GM18858 (cell line): ENCODE measurements at regions not wholly inside any gene's neighbourhood (a gene's known extent, or its start where the extent isn't known, plus 50 kb on each side); places are given as distances from the start of the nearest gene placed in this dataset.

Experiments
- ATAC-seq: cut with Tn5 transposase; IDR thresholded peaks from one replicate; pipeline ENCODE4 v1.9.1; 2021; ENCODE audit not compliant: unreplicated experiment

DNA sequence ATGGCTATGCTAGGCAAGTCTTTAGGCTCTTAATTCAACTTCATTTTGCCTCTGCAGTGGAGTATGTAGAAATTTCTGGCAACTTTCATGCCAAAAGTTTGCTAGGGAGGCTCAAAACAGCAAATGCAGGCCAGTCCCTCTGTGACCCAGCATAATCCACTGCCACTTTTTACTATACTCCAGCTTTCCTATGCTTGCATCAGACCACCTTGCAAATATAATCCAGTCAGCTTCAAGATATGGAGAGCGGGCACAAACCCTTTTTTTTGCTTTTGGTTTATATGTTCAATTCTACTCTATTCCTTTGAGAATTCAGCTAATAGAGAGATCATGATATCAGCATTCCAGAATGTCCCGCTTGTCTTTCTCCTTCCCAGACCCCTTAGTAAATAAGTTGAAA is 192.0 kb upstream of the PABPC4L start:
- ATAC-seq, result no peak

DNA sequence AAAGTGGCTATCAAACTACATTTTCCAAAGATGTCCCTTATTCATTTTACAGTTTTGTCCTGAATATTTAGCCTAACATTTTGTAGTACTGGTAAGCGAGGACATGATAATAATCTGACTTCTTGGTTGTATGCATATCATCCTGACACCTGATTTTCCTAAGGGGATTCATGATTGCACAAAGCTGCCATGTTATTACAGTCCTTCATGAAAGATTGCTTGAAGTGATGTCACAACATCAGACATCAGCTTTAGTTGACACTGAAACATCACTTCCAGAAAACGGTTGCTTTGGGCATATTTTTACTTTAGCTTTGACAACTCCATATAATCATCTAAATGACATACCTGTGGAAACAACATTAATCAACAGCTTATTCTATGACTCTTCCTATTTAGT is 188.7 kb upstream of the PABPC4L start:
- no peak for ATAC-seq

DNA sequence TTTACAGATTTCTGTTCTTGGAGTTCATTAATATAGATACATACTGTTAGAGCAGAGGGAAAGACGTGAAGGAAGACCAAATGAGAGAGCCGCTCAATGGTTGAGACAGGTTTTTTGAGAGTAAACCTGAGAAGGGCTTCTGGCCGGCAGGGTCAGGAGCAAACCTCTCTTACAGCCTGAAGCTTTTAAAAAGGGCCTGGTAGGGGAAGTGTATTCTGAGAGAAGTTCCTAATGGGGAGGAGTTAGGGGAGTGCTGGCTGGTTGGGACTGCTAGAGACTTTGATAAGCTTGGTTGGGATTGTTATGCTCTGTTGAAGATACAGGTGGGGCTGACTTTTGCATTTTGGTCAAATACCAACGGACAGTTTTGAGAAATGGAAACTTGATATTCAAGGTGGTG is 186.8 kb upstream of the PABPC4L start:
- no peak for ATAC-seq

DNA sequence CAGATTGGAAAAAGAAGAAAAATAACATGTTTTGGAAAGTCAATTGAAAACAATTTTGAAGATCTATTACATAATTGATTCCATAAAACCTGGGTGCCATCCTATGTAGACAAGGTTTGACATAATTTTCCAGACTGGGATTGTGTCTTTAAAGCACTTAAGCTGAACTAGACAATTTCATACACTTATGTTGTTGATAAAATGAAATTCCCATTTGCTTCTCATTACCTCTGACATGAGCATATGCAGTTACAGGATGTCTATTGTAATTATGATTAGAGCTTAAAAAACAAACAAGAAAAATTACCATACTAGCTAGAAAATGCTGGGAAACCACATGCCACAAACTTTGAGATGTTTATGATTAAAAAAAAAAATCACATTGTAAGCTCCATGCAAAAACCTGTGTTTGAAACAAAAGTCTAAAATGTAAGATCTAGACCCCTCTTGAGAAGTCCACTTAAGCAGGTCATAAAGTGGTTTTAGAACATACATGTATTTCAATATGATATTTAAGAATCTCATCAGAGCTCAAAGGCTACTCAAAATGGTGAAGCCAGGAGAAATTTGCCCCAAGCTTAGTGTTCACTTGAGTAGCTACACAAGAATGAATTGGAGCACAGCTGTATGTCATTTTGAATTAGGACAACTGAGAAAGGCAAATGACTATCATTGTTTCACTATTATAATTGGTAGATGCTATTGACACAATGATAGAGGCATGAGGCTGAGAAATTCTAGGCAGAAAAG is 181.1 kb upstream of the PABPC4L start:
- no peak for ATAC-seq

DNA sequence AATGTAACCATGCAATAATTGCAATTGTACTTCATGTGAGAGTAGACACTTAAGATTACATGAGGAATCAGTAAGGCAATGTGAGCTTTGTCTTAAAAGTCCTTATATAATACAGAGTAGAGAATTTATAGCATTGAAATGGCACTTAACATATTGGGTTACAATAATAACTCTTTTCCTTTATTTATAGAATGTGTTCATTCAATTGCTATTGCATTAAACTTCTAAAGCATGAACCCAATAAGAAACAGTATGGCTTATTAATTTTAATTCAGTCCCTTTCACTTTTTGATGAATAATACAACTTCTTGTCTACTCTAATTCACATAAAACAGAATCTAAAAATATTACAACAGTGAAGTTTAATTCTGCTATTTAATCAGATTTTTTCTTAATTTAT is 174.2 kb upstream of the PABPC4L start:
- ATAC-seq, result no peak

DNA sequence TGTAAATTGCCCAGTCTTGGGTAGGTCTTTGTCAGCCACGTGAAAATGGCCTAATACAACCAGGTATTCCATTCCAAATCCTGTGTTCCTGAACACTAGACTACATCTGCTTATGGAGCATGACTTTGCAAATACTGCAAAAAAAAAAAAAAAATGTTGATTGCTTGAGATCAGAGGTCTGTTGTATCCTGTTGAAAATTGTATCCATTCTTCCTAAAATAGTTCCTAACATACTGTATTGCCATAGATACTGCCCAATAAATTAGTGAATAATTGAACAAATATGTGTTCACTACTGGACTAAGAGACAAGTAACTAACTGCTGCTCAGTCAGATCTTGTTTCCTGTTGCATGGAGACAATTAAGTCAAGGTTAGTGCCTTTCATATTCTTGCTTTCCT is 164.3 kb upstream of the PABPC4L start:
- no peak for ATAC-seq

DNA sequence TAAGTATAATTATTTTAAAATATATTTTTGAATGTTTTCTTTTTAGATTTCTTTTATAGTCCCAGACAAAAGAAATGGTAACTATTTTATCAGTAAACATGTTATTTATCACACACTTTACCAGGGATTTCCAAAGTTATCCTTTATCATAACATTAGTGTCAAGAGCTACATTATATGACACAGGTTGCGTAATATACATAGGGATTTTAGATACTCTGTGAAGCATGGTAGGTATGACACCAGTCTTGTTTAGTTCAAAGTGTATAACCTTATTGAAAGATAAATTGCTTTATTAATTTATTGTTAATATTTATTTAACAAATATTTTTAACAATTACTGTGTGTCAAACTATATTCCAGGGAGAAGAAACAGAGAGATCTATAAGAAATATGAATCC is 163.3 kb upstream of the PABPC4L start:
- no peak for ATAC-seq

DNA sequence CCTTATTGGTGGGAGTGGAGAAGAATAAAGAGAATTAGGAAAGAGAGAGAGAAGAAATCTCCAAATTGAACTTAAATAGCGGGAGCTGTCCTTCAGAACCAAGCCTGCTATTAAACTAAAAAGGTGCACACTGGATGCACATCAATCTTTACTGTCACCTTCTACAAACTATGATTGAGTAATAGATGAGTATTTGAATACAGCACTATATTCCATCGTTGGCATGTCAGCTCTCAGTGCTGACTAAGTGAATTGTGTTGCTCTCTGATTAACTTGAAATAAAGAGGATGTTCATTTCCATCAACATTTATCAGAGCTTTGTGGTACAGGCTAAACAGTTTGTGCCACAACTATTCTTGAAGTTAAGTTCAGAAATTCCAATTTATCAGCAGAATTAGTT is 143.7 kb upstream of the PABPC4L start:
- no peak for ATAC-seq

DNA sequence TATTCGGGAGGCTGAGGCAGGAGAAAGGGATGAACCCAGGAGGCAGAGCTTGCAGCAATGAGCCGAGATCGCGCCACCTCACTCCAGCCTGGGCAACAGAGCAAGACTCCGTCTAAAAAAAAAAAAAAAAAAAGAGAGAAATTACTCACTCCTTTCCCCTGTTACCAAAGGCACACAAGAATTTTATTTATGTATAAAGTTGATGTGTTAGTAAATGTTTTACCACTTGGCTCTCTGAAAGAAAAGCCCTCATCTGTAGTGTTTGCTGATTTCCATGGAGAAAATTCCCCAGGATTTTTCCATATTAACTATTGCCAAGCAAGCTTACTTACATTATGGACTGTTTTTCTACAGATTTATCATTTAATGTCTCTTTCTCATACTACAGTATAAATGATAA is 142.1 kb upstream of the PABPC4L start:
- no peak for ATAC-seq

DNA sequence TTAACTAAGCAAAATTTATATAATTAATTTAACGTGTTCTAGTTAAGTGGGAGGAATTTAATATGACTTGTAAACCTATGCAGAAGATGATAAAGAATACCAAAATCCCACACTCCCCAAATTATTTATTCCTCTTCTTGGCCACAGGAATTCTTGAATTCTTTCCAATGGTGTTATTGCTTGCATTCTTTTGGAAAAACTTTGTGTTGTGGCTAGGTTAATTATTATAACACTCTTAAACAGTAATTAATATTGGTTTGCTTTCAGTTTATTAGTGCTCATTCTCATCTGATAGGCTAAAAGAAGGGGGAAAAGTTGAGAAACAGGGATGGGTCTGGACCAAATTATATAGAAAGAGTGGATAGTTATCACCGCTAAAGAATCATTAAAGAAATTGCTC is 141.5 kb upstream of the PABPC4L start:
- no peak for ATAC-seq

DNA sequence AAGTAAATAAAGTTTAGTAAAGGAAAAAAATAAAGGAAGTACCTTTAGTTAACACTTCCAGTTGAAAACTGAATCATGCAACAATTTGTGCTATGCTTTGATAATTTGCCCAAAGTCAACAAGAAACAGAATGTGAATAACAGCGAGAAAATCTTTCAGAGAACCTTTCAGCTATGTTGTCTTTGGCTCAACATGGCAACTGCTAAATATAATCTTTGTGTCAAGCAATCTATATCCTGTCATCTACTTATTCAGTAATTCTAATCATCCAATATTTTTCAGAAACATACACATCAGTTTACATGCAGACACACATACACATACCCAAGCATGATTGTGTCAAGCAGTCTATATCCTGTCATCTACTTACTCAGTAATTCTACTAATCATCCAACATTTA is 136.0 kb upstream of the PABPC4L start:
- no peak for ATAC-seq

DNA sequence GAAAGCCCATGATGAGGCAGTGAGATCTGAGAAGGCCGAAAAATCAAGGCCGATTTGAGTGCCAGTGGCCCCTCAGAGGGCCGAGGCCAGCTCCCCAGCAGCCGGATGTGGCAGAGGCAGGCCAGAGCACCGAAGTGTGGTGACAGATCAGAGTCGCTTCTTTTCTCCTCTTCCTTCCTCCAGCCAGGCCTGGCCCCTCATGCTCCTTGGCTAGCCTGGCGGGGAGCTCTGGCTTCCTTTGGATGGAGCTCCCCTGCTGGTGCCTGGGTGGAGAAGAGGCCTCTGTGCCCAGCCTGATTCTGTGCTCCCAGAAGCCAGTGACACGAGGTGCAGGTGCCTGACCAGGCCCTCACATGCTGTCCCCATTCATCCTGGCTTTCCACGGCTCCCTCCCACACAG is 127.2 kb upstream of the PABPC4L start:
- ATAC-seq, result no peak

DNA sequence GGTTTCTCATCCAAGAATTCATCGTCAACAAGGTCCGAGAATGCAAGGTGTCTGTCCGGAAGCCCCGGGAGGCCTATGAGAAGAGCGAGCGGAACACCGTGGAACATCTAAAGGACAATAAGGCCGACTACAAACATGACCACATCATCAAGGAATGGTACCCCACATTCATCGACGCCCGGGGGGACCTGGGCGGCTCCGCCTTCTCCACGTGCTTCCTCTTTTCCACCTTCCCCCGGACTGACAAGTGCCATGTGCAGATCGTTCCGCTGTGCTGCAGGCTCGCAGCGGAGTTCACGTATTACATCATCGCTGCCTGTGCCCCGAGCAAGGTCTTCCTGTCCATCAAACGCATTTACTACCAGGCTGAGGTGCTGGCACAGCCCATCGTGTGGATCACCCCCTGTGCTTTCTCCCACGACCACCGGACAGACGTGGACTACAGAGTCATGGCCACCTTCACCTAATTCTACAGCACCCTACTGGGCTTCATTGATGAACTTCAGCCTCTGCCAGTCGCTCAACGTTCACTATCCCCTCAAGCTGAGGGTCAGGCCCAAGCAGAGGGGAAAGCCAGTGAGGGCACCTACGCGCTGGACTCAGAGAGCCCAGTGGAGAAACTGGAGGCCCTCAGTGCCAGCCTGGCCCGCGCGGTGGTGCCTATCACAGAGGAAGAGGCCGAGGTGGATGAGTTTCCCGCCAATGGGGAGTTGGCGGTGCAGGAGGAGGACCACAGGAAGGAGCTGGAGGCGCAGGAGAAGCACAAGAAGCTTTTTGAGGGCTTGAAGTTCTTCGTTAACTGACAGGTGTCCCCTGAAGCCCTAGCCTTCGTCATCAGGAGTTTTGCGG is 125.9 kb upstream of the PABPC4L start:
- no peak for ATAC-seq

DNA sequence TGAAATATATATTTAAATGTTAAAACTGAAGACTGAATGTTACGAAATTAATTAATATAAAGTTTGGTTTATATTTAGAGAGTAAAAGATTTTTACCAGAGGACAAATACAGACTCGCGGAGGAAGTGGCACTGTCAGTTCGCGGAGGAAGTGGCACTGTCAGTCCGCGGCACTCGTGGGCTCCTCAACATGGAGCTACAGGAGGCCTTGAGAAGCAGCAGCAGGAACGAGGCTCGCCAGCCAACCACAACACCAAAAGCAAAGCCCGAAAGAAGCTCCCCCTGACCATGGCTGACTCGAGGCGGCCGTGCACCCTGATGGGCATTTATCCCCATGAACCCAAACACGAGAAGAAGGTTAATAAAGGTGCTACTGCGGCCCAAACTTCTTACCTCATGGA is 125.3 kb upstream of the PABPC4L start:
- no peak for ATAC-seq

DNA sequence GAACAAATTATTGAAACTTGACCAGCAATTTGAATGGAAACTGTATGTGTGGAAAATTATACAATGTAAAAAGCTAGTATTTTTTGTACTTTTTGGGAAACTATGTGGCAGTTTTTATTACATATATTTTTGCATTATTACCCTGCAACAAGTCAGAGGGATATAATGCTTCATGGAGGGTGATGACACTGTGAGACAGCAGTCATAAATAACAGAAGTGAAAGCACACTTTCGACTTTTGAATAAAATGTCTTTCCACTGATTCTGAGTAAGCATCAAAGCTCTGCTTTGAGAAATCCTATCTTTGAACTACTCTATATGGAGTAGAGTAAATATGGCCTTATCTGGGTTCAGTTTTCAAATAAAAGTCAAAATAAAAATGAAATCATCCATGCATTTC is 122.6 kb upstream of the PABPC4L start:
- ATAC-seq, result no peak

DNA sequence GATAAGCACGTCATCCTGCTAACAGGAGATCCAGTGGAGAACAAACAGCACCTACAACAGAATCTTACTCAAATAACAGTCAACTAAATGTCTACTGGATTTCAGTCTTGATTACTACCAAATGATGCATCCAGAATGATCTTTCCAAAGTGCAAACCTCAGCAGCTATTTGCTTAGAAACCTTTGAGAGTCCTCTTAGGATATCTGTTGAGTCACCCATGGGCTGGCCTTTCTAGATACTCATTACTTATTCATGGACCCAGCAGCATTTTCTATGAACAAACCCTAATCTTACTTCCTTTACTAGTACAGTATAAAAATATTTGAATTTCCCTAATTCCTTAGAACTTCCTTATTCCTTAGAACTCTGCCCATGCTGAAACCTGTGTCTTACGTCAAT is 118.5 kb upstream of the PABPC4L start:
- no peak for ATAC-seq

DNA sequence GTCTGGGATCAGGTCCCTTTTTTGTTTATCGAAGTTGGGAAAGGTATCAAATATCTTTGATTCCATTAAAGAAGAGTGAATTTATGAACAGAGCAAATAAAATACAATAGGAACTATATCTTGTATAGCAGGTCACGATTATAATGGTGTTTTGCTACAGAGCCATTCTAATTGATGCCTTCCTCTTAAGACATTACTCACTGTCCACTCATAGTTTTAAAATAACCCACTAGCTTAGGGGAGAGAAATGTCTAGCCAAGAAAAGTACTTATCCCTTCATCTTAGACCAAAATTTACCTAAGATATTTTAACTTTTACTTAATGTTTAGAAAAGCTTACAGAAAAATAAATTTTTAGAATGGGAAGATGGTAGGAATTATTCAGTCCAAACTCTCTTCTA is 112.0 kb upstream of the PABPC4L start:
- ATAC-seq, result no peak

DNA sequence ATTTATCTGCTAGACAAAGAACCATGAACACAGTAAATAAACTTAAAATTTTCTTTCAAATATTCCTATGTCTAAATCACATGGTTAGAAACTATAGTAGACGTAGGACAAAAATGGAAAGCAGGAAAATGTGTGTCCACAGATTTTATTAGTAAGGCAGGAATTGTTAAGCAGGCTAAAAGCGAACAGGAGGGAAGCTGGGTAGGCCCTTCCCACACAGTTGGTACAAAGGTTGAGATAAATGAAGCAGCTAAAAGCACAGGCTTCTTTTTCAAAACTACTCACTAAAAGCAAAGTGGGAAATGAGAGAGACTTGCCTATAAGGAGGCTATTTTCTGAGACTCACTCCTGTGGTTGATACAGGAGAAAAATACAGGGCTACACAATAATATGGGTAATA is 108.1 kb upstream of the PABPC4L start:
- no peak for ATAC-seq

DNA sequence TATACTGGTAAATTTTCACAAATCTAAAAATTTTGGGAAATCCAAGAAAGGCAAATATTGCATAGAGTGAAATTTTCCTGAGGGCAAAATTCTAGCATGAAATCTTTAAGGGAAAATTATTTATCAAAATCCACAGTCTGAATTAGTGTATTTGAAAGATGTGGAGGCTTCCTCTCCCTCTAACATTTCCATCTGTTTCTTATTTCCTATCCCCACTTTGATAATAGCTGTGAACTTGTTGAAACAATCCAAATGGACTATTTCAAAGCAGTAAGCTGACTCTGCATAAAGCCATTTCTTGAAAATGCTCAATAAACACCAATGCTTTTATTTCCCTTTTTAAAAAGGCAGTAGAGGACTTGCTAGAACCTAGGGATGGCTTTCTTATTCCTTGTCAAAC is 107.3 kb upstream of the PABPC4L start:
- no peak for ATAC-seq

DNA sequence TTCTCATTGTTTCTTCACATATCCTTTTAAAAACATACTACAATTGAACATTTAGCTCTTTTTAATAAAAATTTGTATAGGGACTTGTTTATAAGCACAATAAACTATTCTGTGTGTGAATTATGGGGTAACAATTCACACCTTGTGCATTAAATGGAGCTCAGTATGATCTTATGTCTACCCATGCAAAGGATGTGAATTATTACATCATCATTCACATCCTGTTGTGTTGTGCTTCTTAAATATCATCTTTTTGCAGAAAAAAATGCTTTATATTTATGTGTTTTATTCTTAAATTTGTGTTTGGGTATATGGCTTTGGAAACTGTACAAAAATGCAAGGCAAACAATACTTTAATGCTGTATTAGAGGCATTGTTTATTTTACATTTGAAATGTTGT is 96.7 kb upstream of the PABPC4L start:
- ATAC-seq, result no peak

DNA sequence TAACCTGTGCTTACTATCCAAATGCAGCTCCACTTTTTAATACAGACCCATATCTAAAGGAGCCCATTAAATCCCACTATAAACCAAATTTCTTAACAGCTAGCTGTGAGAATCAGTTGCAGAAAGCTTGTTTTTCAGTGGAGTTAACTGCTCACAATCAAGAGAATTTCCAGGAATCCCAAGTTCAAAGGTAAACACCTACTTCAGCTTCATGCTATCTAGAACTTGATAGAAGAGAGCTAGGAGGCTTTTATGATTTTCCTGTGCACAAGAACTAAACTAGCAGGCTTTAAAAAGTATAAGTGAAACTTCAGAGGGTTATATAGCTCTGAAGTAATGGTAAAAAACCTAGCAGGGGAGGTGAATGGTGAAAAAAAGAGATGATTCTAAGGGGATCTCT is 96.2 kb upstream of the PABPC4L start:
- ATAC-seq, result no peak

DNA sequence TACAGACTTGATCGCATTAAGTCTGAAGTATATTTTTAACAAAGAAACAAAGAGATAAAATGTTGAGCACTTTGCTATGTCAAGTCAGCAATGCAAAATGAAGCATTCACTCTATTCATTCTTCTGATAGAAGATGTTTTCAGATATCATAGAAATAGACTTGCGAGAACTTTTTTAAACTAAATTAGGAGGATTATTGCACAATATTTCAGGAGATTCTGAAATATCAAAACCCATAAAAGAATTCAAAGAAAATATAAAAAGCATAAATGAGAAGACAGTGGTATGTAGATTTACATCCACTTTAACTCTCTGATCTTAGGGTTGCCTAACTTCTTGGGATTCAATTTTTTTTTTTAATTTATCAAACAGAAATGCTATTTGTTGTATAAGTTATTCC is 81.1 kb upstream of the PABPC4L start:
- no peak for ATAC-seq

DNA sequence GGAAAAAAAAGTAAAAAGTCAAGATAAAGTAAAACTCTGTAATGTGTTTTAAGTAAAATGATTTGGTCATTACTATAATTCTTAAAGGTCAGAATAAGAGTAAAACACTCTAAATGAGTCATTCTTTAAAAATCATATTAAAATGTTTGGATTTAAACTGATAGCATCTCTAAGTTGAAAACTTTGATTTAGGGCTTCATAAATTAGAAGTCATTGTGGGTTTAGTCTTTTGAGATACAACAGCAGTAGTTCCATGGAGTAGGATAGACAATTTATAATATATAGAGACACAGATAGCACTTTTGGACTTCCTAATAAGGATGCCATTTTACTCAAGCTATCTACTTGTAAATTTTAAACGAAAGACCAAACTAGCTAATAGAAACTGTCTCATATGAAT is 77.1 kb upstream of the PABPC4L start:
- ATAC-seq, result no peak
